GM12865 (cell line): ENCODE measurements at regions not wholly inside any gene's neighbourhood (a gene's known extent, or its start where the extent isn't known, plus 50 kb on each side); places are given as distances from the start of the nearest gene placed in this dataset.

Source experiments
- DNase-seq: peaks from one replicate; pipeline ENCODE4 v3.0.0; 2010; ENCODE audit warnings: low read depth
- H3K4me3 ChIP-seq: 2 replicates; pipeline ENCODE4 v1.5.1; 2011; ENCODE audit warnings: mild to moderate bottlenecking, low read depth, low read length, control low read depth
- TF ChIP-seq, protein P1 (sequence below): IDR thresholded peaks from 2 replicates; pipeline ENCODE4 v1.5.1; 2011; ENCODE audit warnings: low read length, control low read depth, low read depth, inconsistent platforms; ENCODE audit not compliant: insufficient read depth; ENCODE audit errors: missing control alignments

- H3K4me3 ChIP-seq: no peak overlapping the region
- DNase-seq: no peak
- TF ChIP-seq, protein P1, sequence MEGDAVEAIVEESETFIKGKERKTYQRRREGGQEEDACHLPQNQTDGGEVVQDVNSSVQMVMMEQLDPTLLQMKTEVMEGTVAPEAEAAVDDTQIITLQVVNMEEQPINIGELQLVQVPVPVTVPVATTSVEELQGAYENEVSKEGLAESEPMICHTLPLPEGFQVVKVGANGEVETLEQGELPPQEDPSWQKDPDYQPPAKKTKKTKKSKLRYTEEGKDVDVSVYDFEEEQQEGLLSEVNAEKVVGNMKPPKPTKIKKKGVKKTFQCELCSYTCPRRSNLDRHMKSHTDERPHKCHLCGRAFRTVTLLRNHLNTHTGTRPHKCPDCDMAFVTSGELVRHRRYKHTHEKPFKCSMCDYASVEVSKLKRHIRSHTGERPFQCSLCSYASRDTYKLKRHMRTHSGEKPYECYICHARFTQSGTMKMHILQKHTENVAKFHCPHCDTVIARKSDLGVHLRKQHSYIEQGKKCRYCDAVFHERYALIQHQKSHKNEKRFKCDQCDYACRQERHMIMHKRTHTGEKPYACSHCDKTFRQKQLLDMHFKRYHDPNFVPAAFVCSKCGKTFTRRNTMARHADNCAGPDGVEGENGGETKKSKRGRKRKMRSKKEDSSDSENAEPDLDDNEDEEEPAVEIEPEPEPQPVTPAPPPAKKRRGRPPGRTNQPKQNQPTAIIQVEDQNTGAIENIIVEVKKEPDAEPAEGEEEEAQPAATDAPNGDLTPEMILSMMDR: no peak
These were observed 503.0 kb downstream of the EFNB2 start for GRCh38 chr13:106032441-106032840.

GRCh38 chr13:106029676-106030290, 505.7 kb downstream of the EFNB2 start:
- no peak for DNase-seq
- no peak overlapping the region for H3K4me3 ChIP-seq
- TF ChIP-seq, protein P1: no peak

- no peak for DNase-seq
- TF ChIP-seq, protein P1: no peak
- H3K4me3 ChIP-seq: no peak overlapping the region
These were observed 506.6 kb downstream of the EFNB2 start for GRCh38 chr13:106028911-106029310.

GRCh38 chr13:106011600-106011999, 523.9 kb downstream of the EFNB2 start:
- no peak overlapping the region for H3K4me3 ChIP-seq
- DNase-seq: no peak
- TF ChIP-seq, protein P1: no peak

- no peak overlapping the region for H3K4me3 ChIP-seq
- DNase-seq: no peak
- TF ChIP-seq, protein P1: no peak
These were observed 524.6 kb downstream of the EFNB2 start for GRCh38 chr13:106010836-106011235.

GRCh38 chr13:106008540-106008939, 526.9 kb downstream of the EFNB2 start:
- DNase-seq: no peak
- H3K4me3 ChIP-seq: no peak overlapping the region
- TF ChIP-seq, protein P1: no peak

DNA sequence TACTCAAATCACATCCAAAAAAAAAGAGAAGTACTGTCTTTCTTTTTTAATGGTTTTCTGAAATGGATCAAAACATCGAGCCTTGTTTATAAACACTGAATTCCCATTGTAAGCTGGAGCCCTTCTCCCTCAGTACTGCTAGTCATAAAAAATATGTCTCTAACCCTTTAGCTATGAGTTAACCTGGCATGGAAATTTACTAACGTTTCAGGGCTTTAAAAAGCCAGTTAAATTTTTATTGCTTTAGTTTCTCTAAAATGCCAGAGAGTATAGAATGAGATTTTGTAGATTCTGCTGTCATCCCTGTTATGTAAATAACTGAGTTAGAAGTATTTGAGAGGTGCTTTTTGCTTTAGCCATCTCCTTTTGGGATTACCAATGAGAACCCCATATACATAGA, 528.3 kb downstream of the EFNB2 start:
- no peak overlapping the region for H3K4me3 ChIP-seq
- no peak for DNase-seq
- TF ChIP-seq, protein P1: no peak
